ENCODE measurements at regions not wholly inside any gene's neighbourhood (a gene's known extent, or its start where the extent isn't known, plus 50 kb on each side); places are given as distances from the start of the nearest gene placed in this dataset.
"Not testable (repeated sequence)": the region's sequence is repeated elsewhere in the genome, so short reads cannot be mapped to it uniquely, and the experiment has no call there.

DNA sequence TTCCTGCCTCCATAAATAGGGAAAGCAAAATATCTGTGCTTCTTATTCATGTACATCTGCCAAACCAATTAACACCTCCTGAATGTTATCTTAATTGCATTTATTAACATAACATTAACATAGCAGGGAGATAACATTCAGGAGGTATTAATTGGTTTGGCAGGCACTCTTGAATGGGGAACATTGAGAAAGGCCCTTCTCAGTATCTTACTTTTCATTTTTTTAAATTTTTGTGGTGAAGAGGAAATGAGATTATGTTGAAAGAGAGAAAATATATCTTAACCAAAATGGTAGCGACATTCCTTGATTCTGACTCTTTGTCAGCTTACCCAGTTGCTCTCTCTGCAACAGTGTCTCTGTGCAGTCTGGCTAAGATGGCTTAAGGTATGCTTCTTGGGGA, 100.4 kb upstream of the TLE1 start:
- H3K27ac Mint-ChIP-seq (ENCODE audit: unreplicated experiment), result no peak overlapping the region

DNA sequence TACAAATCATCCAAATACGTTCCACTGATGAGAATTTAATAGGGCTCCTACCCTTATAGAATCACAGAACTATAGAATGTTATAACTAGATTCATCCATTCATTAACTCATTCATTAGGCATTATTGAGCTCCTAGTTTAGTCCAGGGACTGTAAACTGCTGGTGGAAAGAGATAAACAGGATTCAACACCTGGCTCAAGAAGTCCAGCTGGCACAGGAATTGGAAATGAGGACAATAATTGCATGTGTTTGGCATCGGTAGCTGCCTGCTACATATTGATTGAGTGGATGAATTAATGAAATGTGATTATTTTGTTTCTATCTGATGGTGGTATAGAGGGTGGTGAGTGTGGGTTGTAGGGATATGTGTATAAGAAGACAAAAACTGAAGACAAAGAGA, 100.8 kb upstream of the TLE1 start:
- H3K27ac Mint-ChIP-seq (ENCODE audit: unreplicated experiment), result no peak overlapping the region
- H3K9me3 Mint-ChIP-seq, result peaks cover 5% of the 10 kb centered on the region
- no peaks in the 10 kb centered on the region for H3K4me1 Mint-ChIP-seq
- H3K27me3 Mint-ChIP-seq (ENCODE audit: low read depth), result no peaks in the 10 kb centered on the region
- no peak overlapping the region for H3K4me3 Mint-ChIP-seq
- H3K36me3 Mint-ChIP-seq (ENCODE audit: low read depth), result no peaks in the 10 kb centered on the region
- DNase-seq (ENCODE audit: low read depth, low spot score), result no peak
- TF ChIP-seq, protein P1, sequence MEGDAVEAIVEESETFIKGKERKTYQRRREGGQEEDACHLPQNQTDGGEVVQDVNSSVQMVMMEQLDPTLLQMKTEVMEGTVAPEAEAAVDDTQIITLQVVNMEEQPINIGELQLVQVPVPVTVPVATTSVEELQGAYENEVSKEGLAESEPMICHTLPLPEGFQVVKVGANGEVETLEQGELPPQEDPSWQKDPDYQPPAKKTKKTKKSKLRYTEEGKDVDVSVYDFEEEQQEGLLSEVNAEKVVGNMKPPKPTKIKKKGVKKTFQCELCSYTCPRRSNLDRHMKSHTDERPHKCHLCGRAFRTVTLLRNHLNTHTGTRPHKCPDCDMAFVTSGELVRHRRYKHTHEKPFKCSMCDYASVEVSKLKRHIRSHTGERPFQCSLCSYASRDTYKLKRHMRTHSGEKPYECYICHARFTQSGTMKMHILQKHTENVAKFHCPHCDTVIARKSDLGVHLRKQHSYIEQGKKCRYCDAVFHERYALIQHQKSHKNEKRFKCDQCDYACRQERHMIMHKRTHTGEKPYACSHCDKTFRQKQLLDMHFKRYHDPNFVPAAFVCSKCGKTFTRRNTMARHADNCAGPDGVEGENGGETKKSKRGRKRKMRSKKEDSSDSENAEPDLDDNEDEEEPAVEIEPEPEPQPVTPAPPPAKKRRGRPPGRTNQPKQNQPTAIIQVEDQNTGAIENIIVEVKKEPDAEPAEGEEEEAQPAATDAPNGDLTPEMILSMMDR (conservative IDR thresholded peaks at IDR 0.05), result no peak

More for the DNA sequence above, 100.4 kb upstream of the TLE1 start:
- peaks cover 3% of the 10 kb centered on the region for H3K9me3 Mint-ChIP-seq
- H3K4me3 Mint-ChIP-seq, result no peak overlapping the region
- H3K36me3 Mint-ChIP-seq (ENCODE audit: low read depth), result no peaks in the 10 kb centered on the region
- TF ChIP-seq, protein P1 (conservative IDR thresholded peaks at IDR 0.05), result no peak
- H3K4me1 Mint-ChIP-seq, result no peaks in the 10 kb centered on the region
- no peak for DNase-seq (ENCODE audit: low read depth, low spot score)
- H3K27me3 Mint-ChIP-seq (ENCODE audit: low read depth), result no peaks in the 10 kb centered on the region

DNA sequence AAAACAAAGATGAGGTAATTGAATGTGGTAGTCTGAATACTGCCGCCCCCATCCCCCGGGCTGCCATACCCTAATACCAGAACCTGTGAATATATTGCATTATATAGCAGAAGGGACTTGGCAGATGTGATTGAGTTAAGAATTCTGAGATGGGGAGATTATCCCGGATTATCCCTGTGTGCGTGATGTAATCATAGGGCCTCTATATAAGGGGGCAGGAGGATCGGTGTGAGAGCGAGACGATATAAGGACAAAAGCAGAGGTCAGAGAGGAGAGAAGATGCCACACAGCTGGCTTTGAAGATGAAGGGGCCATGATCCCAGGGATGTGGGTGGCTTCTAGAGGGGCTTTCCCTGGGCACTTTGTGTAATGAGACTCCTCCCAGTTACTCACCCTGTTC, 101.7 kb upstream of the TLE1 start:
- H3K4me3 Mint-ChIP-seq, result no peak overlapping the region
- H3K4me1 Mint-ChIP-seq, result no peaks in the 10 kb centered on the region
- TF ChIP-seq, protein P1 (conservative IDR thresholded peaks at IDR 0.05), result no peak
- H3K36me3 Mint-ChIP-seq (ENCODE audit: low read depth), result no peaks in the 10 kb centered on the region
- no peak overlapping the region for H3K27ac Mint-ChIP-seq (ENCODE audit: unreplicated experiment)
- peaks cover 6% of the 10 kb centered on the region for H3K9me3 Mint-ChIP-seq
- no peak for DNase-seq (ENCODE audit: low read depth, low spot score)
- no peaks in the 10 kb centered on the region for H3K27me3 Mint-ChIP-seq (ENCODE audit: low read depth)

DNA sequence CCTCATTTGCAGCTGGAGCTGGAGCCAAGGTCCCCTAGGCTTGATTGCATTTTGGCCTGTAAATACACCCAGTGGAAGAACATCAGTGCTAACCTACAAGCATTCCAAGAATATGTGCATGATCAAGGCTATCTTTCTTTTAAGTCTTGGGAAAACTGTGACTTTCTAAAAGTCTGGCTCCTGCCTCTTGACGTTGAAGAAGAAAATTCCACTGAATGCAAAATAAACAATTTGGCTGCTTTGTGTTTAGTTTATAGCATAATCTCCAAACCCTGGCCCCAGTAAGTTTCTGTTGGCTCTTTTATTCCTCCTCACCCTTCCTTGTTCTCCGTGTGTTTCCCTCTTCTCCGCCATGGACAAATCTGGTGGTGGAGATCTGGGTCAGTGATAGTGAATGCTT, 109.3 kb upstream of the TLE1 start:
- Mint-ChIP-seq H3K4me1 (no peaks in the 10 kb centered on the region), H3K9me3 (peaks cover 6% of the 10 kb centered on the region), H3K36me3 (ENCODE audit: low read depth) (no peaks in the 10 kb centered on the region), H3K27ac (ENCODE audit: unreplicated experiment) (no peak overlapping the region), H3K27me3 (ENCODE audit: low read depth) (no peaks in the 10 kb centered on the region), H3K4me3 (no peak overlapping the region)
- DNase-seq (ENCODE audit: low read depth, low spot score), result no peak
- TF ChIP-seq, protein P1 (conservative IDR thresholded peaks at IDR 0.05), result no peak

DNA sequence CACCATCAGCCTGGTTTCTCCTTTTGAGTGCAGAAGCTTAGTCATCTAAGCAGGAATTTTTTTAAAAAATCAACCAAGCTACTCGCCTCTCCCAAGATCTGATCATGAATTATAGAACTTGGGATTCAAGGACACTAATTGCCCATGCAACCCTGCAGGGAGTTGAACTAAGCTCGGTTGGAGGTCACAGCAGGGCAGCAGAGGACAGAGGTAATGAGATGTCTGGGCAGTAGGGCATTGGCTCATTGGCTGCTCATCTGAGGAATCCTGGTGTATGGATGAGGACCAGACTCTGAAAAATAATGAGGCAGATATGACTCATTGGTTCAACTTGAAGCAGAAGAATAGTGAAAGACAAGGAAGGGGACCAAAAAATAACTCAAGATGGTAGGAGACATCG, 111.8 kb upstream of the TLE1 start:
- Mint-ChIP-seq H3K27me3 (ENCODE audit: low read depth) (no peaks in the 10 kb centered on the region), H3K4me3 (no peak overlapping the region), H3K36me3 (ENCODE audit: low read depth) (no peaks in the 10 kb centered on the region), H3K4me1 (peaks cover 5% of the 10 kb centered on the region), H3K9me3 (no peaks in the 10 kb centered on the region), H3K27ac (ENCODE audit: unreplicated experiment) (no peak overlapping the region)
- TF ChIP-seq, protein P1 (conservative IDR thresholded peaks at IDR 0.05), result no peak
- no peak for DNase-seq (ENCODE audit: low read depth, low spot score)

DNA sequence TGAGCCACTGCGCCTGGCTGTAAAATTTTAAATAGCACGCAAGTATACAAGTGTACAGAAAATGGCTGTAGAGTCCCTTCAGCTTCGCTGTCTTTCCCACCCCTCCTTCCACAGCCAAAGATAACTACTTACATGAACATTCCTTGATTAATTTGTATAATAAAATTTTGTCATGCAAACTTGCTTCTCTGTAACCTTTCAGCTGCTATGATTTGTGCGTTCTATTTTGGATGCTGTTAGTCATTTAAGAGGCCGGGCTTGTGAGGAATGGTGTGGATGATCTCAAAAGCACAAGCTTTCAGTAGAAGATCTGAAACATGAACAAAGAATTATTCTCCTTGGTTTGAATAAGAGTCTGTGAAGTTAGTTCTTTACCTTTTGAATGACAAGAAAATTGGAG, 115.0 kb upstream of the TLE1 start:
- no peak overlapping the region for H3K27ac Mint-ChIP-seq (ENCODE audit: unreplicated experiment)
- H3K27me3 Mint-ChIP-seq (ENCODE audit: low read depth), result no peaks in the 10 kb centered on the region
- H3K4me3 Mint-ChIP-seq, result no peak overlapping the region
- peaks cover 5% of the 10 kb centered on the region for H3K4me1 Mint-ChIP-seq
- no peaks in the 10 kb centered on the region for H3K9me3 Mint-ChIP-seq
- H3K36me3 Mint-ChIP-seq (ENCODE audit: low read depth), result no peaks in the 10 kb centered on the region
- TF ChIP-seq, protein P1 (conservative IDR thresholded peaks at IDR 0.05), result no peak
- DNase-seq (ENCODE audit: low read depth, low spot score), result no peak

DNA sequence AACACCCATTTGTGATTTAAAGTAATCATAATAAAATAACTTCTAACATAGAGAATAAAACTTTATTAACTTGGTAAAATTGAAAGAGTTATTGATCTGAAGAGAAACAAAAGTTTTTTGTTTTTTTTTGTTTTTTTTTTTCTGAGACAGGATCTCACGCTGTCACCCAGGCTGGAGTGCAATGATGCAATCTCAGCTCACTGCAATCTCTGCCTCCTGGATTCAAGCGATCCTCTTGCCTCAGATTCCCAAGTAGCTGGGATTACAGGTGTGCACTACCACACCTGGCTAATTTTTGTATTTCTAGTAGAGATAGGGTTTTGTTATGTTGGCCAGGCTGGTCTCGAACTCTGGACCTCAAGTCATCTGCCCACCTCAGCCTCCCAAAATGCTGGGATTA, 116.5 kb upstream of the SPATA31D4 start:
- not testable (repeated sequence) for H3K27me3 Mint-ChIP-seq (ENCODE audit: low read depth); DNase-seq (ENCODE audit: low read depth, low spot score); H3K9me3 Mint-ChIP-seq; H3K27ac Mint-ChIP-seq (ENCODE audit: unreplicated experiment); H3K36me3 Mint-ChIP-seq (ENCODE audit: low read depth); H3K4me3 Mint-ChIP-seq
- H3K4me1 Mint-ChIP-seq, result peaks cover 20% of the 10 kb centered on the region

Measured in neural crest cell (in vitro differentiated cells).